Sigmoid colon (tissue), 4 donors: ENCODE measurements at regions not wholly inside any gene's neighbourhood (a gene's known extent, or its start where the extent isn't known, plus 50 kb on each side); places are given as distances from the start of the nearest gene placed in this dataset.

Source experiments
- EP300 ChIP-seq, 4 donors: sonication (generic); formaldehyde crosslinking; IDR thresholded peaks; one replicate each; pipeline ENCODE4 v1.6.1; 2017; ENCODE audit warnings: antibody characterized with exemption in 4 of 4
- POLR2A ChIP-seq, 2 donors: fragments of 450-650 bp; IDR thresholded peaks; one replicate each; pipeline ENCODE4 v1.6.1; 2016; ENCODE audit warnings: antibody characterized with exemption in 2 of 2, mild to moderate bottlenecking in 2 of 2, moderate library complexity in 2 of 2
- POLR2AphosphoS5 ChIP-seq, 4 donors: sonication (generic); formaldehyde crosslinking; IDR thresholded peaks; one replicate each; pipeline ENCODE4 v1.6.1; 2017; ENCODE audit warnings: antibody characterized with exemption in 4 of 4
- TF ChIP-seq, protein P1 (sequence below), 4 experiments: fragments of 450-650 bp in 3 of 4; fragments of 200-600 bp in 1 of 4; IDR thresholded peaks; one replicate each; pipeline ENCODE4 v1.5.1; 2016 to 2019; ENCODE audit warnings: antibody characterized with exemption in 4 of 4, mild to moderate bottlenecking in 3 of 4, moderate library complexity in 2 of 4

DNA sequence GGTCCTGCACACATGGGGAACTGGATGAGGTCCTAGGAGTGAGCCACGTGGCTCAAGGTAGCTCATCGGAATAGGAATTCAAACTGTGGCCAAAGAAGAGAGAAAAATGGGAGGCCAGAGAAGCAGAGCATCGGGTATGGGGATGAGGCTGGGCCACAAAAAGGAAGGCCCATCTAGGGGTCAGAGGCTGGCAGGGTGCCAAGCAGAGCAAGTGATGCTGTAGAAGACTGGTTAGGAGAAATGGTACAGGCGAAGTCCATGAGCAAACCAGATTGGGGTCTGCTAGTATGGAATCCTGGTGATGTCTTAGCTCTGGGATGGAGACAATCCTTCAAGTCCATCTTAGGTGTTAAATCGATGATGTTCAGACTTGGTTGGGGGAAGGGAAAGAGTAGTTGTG lies 68.0 kb downstream of the TEX35 start:
- TF ChIP-seq, protein P1, sequence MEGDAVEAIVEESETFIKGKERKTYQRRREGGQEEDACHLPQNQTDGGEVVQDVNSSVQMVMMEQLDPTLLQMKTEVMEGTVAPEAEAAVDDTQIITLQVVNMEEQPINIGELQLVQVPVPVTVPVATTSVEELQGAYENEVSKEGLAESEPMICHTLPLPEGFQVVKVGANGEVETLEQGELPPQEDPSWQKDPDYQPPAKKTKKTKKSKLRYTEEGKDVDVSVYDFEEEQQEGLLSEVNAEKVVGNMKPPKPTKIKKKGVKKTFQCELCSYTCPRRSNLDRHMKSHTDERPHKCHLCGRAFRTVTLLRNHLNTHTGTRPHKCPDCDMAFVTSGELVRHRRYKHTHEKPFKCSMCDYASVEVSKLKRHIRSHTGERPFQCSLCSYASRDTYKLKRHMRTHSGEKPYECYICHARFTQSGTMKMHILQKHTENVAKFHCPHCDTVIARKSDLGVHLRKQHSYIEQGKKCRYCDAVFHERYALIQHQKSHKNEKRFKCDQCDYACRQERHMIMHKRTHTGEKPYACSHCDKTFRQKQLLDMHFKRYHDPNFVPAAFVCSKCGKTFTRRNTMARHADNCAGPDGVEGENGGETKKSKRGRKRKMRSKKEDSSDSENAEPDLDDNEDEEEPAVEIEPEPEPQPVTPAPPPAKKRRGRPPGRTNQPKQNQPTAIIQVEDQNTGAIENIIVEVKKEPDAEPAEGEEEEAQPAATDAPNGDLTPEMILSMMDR (IDR thresholded peaks at IDR 0.05) = no peak
- TF ChIP-seq POLR2A (IDR thresholded peaks at IDR 0.05) (no peak), EP300 (IDR thresholded peaks at IDR 0.05) (no peak), POLR2AphosphoS5 (IDR thresholded peaks at IDR 0.05) (no peak)
